PC-3 (cell line): ENCODE measurements at regions not wholly inside any gene's neighbourhood (a gene's known extent, or its start where the extent isn't known, plus 50 kb on each side); places are given as distances from the start of the nearest gene placed in this dataset.

Experiments
- EZH2 ChIP-seq: fragments of 300-600 bp; sonication (generic); IDR thresholded peaks from one replicate; pipeline ENCODE4 v1.6.1; 2017; ENCODE audit warnings: antibody characterized with exemption, mild to moderate bottlenecking, low read length; ENCODE audit not compliant: unreplicated experiment
- TF ChIP-seq, protein P1 (sequence below): fragments of 300-600 bp; sonication (generic); conservative IDR thresholded peaks from 2 replicates; pipeline ENCODE4 v1.5.1; 2017; ENCODE audit warnings: antibody characterized with exemption, low read depth, mild to moderate bottlenecking, low read length

DNA sequence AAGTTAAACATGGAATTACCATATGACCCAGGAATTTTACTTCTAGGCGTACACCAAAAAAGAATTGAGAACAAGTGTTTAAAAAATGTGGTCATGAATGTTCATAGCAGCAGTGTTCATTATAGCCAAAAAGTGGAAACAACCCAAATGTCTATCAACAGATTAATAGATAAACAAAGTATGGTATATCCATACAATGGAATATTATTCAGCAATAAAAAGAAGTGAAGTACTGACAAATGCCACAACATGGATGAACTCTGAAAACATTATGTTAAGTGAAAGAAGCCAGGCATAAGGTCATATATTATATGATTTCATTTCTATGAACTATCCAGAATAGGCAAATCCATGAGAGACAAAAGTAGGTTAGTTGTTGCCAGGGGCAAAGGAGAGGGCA lies 141.7 kb upstream of the NAV2 start:
- TF ChIP-seq, protein P1, sequence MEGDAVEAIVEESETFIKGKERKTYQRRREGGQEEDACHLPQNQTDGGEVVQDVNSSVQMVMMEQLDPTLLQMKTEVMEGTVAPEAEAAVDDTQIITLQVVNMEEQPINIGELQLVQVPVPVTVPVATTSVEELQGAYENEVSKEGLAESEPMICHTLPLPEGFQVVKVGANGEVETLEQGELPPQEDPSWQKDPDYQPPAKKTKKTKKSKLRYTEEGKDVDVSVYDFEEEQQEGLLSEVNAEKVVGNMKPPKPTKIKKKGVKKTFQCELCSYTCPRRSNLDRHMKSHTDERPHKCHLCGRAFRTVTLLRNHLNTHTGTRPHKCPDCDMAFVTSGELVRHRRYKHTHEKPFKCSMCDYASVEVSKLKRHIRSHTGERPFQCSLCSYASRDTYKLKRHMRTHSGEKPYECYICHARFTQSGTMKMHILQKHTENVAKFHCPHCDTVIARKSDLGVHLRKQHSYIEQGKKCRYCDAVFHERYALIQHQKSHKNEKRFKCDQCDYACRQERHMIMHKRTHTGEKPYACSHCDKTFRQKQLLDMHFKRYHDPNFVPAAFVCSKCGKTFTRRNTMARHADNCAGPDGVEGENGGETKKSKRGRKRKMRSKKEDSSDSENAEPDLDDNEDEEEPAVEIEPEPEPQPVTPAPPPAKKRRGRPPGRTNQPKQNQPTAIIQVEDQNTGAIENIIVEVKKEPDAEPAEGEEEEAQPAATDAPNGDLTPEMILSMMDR, result no peak
- TF ChIP-seq EZH2, result no peak
